A673 (cell line): ENCODE measurements at regions not wholly inside any gene's neighbourhood (a gene's known extent, or its start where the extent isn't known, plus 50 kb on each side); places are given as distances from the start of the nearest gene placed in this dataset.

ENCODE experiments used
- EZH2 ChIP-seq: fragments of 200-600 bp; sonication (generic); IDR thresholded peaks from 2 replicates; pipeline ENCODE4 v1.6.1; 2017; ENCODE audit warnings: borderline replicate concordance, low read depth, mild to moderate bottlenecking, mixed read lengths, antibody characterized with exemption, low read length; ENCODE audit not compliant: poor library complexity, severe bottlenecking
- TF ChIP-seq, protein P1 (sequence below): fragments of 300-800, 200-600 bp; sonication (generic); conservative IDR thresholded peaks from 2 replicates; pipeline ENCODE4 v1.5.1; 2017; ENCODE audit warnings: low read depth, mild to moderate bottlenecking, antibody characterized with exemption, low read length, moderate library complexity, mixed read lengths

DNA sequence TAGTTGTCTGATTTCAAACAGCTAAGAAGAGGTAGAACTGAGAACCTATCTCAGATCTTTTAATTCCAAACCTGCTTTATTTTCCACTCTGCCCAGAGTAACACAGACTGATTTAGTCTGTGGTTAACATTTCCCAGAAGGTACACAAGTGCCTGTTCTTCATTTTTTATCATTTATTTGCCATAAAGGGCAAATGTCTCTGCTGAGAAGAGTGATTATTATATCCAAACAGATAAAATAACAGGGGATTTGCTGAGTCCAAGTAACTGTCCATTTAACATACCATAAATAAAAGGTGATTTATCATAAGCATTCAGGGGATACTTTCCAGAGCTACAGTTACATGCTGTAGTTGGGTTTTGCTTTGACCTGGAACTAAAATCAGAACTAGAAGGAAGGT lies 617.7 kb downstream of the MBD2 start:
- TF ChIP-seq, protein P1, sequence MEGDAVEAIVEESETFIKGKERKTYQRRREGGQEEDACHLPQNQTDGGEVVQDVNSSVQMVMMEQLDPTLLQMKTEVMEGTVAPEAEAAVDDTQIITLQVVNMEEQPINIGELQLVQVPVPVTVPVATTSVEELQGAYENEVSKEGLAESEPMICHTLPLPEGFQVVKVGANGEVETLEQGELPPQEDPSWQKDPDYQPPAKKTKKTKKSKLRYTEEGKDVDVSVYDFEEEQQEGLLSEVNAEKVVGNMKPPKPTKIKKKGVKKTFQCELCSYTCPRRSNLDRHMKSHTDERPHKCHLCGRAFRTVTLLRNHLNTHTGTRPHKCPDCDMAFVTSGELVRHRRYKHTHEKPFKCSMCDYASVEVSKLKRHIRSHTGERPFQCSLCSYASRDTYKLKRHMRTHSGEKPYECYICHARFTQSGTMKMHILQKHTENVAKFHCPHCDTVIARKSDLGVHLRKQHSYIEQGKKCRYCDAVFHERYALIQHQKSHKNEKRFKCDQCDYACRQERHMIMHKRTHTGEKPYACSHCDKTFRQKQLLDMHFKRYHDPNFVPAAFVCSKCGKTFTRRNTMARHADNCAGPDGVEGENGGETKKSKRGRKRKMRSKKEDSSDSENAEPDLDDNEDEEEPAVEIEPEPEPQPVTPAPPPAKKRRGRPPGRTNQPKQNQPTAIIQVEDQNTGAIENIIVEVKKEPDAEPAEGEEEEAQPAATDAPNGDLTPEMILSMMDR = no peak
- TF ChIP-seq EZH2 = no peak
